Cardiac muscle cell (in vitro differentiated cells and primary cell): ENCODE measurements at regions not wholly inside any gene's neighbourhood (a gene's known extent, or its start where the extent isn't known, plus 50 kb on each side); places are given as distances from the start of the nearest gene placed in this dataset.
A peak's percentile ranks its signal among the peaks of the same experiment; 100 is the strongest.

Experiments
- DNase-seq, 2 donors: peaks; one replicate each; pipeline versions ENCODE4 v3.0.0 to v3.0.0-alpha.2; 2010 to 2017; ENCODE audit warnings: low read depth in 1 of 2, low spot score in 1 of 2
- H3K27ac ChIP-seq: fragments of 200-600 bp; sonication (generic); 2 replicates; pipeline ENCODE4 v1.5.1; 2016
- H3K27me3 ChIP-seq: fragments of 200-600 bp; sonication (generic); 2 replicates; pipeline ENCODE4 v1.6.0; 2016; ENCODE audit warnings: control low read depth
- H3K36me3 ChIP-seq: fragments of 200-600 bp; sonication (generic); 2 replicates; pipeline ENCODE4 v1.5.1; 2016; ENCODE audit warnings: control low read depth
- H3K4me1 ChIP-seq: fragments of 200-600 bp; sonication (generic); 2 replicates; pipeline ENCODE4 v1.8.1; 2017; ENCODE audit warnings: low read depth, mild to moderate bottlenecking, mixed run types
- H3K4me3 ChIP-seq: fragments of 200-600 bp; sonication (generic); 2 replicates; pipeline ENCODE4 v1.5.1; 2016; ENCODE audit warnings: mild to moderate bottlenecking
- H3K9me3 ChIP-seq: fragments of 200-600 bp; sonication (generic); 2 replicates; pipeline ENCODE4 v1.5.1; 2017; ENCODE audit warnings: low read depth, mild to moderate bottlenecking, control low read depth
- TF ChIP-seq, protein P1 (sequence below): IDR thresholded peaks from 2 replicates; pipeline ENCODE4 v1.5.1; 2012; ENCODE audit warnings: low read depth, mild to moderate bottlenecking, low read length

DNA sequence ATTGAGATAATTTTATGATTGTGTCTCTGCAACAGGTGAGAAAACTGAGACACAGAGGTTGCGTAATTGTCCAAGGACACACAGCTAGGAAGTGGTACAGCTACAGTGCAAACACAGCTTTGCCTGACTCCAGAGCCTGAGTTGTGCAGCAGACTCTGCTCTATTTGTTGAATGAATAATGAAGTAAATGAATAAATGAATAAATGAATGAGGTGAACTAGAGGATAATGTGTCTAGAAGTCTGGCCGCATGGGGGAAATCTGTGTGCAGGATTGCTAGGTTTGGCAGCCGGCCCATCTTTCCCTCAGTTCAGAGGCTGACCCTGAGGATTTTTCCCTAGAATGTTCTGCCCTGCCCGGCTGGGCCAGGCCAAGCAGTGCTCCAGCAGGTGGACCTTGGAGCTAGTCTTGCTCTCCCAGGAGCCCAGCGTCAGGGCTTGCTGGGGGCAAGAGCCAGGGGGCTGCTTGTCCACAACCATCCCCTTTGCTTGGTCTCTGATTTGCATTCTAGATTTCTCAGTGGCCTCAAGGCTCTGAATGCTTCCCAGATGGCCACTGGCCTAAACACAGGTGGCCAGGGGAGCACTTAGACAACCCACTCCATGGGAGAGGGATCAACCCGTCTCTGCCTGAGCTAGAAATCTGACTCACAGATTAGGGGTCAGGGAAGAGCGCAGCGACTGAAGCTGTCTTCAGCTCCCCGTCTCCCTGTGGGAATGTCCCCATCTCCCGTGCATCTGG, 225.2 kb downstream of the C12orf75 start:
- no peak for DNase-seq
- Histone ChIP-seq H3K36me3 (no peaks in the 10 kb centered on the region), H3K27ac (no peak overlapping the region), H3K27me3 (no peaks in the 10 kb centered on the region), H3K4me1 (no peaks in the 10 kb centered on the region), H3K4me3 (no peak overlapping the region), H3K9me3 (no peaks in the 10 kb centered on the region)
- TF ChIP-seq, protein P1, sequence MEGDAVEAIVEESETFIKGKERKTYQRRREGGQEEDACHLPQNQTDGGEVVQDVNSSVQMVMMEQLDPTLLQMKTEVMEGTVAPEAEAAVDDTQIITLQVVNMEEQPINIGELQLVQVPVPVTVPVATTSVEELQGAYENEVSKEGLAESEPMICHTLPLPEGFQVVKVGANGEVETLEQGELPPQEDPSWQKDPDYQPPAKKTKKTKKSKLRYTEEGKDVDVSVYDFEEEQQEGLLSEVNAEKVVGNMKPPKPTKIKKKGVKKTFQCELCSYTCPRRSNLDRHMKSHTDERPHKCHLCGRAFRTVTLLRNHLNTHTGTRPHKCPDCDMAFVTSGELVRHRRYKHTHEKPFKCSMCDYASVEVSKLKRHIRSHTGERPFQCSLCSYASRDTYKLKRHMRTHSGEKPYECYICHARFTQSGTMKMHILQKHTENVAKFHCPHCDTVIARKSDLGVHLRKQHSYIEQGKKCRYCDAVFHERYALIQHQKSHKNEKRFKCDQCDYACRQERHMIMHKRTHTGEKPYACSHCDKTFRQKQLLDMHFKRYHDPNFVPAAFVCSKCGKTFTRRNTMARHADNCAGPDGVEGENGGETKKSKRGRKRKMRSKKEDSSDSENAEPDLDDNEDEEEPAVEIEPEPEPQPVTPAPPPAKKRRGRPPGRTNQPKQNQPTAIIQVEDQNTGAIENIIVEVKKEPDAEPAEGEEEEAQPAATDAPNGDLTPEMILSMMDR = no peak

DNA sequence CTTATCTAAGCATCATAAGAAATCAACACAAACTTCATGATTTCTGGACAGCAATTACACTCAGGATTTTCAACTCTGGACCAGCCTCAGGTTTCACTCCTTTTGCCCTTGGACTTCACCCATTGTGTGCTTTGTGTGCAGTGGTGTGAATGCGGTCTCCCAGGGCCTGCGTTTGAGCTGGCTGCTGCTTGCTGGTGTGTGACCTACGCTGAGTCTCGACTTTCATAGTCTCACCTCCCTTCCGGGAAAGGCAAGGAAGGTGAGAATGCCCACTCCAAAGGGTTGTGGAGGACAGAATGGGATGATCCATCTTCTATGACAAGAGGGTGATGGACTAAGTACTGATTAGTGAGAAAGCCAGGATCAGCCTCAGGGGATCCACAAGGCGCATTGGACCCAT, 228.8 kb downstream of the C12orf75 start:
- H3K4me1 ChIP-seq = peaks cover 4% of the 10 kb centered on the region
- no peak for DNase-seq
- H3K4me3 ChIP-seq = no peak overlapping the region
- H3K27me3 ChIP-seq = no peaks in the 10 kb centered on the region
- H3K9me3 ChIP-seq = no peaks in the 10 kb centered on the region
- H3K27ac ChIP-seq = no peak overlapping the region
- no peaks in the 10 kb centered on the region for H3K36me3 ChIP-seq
- TF ChIP-seq, protein P1 = no peak

DNA sequence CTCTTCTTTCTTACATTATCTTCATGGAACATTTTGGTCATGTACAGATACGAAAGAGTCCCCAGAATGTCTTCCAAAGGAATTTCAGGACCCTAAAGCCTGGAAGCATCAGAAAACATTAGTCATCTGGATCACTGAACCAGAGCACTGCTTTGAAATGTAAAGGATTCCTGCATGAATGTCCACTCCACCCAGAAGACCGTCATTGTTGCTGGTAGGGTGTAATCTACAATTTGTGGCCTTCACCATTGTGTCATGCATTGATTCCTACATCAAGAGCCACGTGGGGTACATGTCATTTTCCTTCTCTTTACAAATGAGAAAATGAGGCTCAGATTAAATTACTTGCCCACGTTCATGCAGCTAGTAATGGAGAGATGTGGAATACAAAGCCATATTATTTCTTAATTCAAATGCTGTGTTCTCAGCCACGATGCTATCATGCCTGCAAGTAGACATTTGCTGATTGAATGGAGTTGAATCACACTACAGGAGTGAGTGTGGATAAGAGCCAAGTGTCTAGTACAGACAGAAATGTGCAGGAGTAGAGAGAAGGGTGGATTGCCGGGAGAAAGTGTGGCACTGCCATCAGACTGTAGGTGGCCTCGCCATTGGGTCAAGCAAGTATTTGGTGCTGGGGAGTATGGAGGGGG, 231.2 kb downstream of the C12orf75 start:
- peak in 1 of 2 donors; percentile 72 for DNase-seq
- Histone ChIP-seq H3K27ac (no peak overlapping the region), H3K4me1 (peaks cover 4% of the 10 kb centered on the region), H3K36me3 (no peaks in the 10 kb centered on the region), H3K4me3 (no peak overlapping the region), H3K27me3 (no peaks in the 10 kb centered on the region), H3K9me3 (no peaks in the 10 kb centered on the region)
- TF ChIP-seq, protein P1 = no peak

DNA sequence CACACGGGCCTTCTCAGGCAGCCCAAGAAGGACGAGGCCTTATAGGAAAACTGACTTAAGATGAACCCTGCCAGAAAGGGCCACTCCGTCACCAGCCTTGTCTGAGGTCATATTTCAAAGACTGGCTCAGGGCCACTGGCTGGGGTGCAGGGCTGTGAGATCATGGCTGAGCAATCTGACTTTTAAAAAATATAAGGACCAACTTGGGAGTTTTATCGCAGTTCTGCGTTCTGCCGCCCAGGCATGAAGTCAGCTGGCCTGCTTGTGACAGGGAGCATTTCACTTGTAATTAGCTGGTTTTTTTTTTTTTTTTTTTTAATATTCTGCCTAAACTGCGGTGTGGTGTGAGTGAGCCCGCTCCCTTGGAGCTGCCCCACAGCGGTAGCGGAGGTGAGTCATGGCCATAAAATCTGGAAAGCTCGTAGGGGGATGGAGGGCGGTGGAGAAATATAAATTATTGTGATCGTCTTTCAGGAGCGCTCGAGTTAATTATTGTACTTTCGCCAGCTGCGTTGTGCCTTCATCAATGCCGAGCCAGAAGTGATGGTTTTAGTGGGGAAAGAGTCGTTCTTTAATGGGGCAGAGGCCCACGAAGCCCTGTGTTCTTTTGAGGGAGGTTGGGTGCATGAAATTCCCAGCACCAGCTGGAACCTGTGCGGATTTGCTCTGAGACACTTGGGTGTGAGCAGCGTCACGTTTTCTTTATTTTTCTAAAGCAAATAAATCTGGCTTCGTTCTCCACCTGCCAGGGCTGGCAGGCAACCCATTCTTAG, 231.9 kb downstream of the C12orf75 start:
- no peaks in the 10 kb centered on the region for H3K9me3 ChIP-seq
- H3K27ac ChIP-seq = no peak overlapping the region
- no peaks in the 10 kb centered on the region for H3K27me3 ChIP-seq
- H3K4me3 ChIP-seq = no peak overlapping the region
- TF ChIP-seq, protein P1 = no peak
- H3K4me1 ChIP-seq = peaks cover 4% of the 10 kb centered on the region
- no peaks in the 10 kb centered on the region for H3K36me3 ChIP-seq
- DNase-seq = peak; percentile 5 to 85

DNA sequence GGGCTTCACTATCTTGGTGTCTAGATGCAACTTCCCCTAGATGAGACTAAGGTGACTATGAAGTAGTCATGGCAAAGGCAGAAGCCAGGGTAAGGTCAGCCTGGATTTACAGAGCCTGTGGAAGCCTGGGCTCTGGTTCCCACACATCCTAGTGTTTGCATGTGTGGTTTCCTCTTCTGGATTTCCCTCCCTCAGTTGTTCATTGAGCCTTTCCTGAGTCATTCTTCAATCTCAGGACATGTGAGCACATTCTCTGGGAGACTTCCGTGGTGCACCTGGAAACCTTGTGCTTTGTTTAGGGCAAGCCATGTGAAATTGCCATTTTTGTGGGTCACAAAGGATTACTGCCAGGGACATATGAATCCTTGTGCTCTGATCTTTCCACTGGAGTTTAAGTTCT, 236.6 kb downstream of the C12orf75 start:
- Histone ChIP-seq H3K9me3 (no peaks in the 10 kb centered on the region), H3K4me1 (peaks cover 4% of the 10 kb centered on the region), H3K36me3 (no peaks in the 10 kb centered on the region), H3K4me3 (no peak overlapping the region), H3K27ac (no peak overlapping the region), H3K27me3 (no peaks in the 10 kb centered on the region)
- DNase-seq = no peak
- TF ChIP-seq, protein P1 = no peak
